DMS53 treated with DMSO at 0.1 percent for 48 hours (cell line): ENCODE measurements at regions not wholly inside any gene's neighbourhood (a gene's known extent, or its start where the extent isn't known, plus 50 kb on each side); places are given as distances from the start of the nearest gene placed in this dataset.

Experiments used
- DNase-seq: peaks from one replicate; lab custom pipeline; 2025; ENCODE audit not compliant: unreplicated experiment; lab: John Stamatoyannopoulos, UW

DNA sequence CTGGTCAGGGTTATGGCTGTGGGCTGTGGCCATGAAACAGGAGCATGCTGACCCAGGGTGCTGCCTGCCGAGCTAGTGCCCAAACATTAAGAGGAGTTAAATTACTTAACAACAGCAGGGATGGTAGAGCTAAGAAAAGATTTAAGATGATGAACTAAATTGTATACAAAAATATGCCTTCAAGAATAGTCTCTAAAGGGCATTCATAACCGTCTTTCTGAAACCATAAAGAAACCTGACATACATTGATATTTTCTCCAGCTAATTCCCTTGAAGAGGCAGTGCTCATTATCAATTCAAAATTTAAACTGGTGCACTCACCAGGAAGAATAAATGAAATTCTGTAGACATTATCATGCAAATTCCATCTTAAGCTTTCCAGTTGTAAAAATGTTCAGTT is 265.8 kb upstream of the TAC1 start:
- DNase-seq, result no peak

GRCh38 chr7:97466999-97467740 is 264.7 kb upstream of the TAC1 start:
- DNase-seq, result no peak

GRCh38 chr7:97468493-97468892 is 263.4 kb upstream of the TAC1 start:
- no peak for DNase-seq

GRCh38 chr7:97470726-97471125 is 261.2 kb upstream of the TAC1 start:
- DNase-seq, result no peak

DNA sequence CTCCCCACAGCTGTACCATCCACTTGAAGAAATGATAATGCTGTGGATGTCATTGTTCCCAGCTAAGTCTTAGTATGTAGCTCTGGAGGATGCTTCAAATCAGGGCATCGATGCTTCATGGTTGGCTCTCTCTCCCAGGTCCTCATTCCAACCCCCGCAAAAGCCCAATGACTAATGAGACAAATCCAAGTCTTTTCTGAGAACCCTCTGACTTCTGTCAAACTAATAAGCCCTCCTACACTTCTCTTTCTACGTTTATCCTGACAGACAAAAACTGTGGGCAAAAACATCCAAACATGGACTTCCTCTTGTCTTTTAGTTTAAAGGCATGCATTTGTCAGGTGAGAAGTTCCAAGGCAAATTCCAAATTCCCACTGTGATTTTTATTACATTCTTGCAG is 260.4 kb upstream of the TAC1 start:
- DNase-seq, result no peak

GRCh38 chr7:97479740-97480290 is 252.1 kb upstream of the TAC1 start:
- no peak for DNase-seq

GRCh38 chr7:97480772-97481390 is 251.0 kb upstream of the TAC1 start:
- DNase-seq, result no peak

DNA sequence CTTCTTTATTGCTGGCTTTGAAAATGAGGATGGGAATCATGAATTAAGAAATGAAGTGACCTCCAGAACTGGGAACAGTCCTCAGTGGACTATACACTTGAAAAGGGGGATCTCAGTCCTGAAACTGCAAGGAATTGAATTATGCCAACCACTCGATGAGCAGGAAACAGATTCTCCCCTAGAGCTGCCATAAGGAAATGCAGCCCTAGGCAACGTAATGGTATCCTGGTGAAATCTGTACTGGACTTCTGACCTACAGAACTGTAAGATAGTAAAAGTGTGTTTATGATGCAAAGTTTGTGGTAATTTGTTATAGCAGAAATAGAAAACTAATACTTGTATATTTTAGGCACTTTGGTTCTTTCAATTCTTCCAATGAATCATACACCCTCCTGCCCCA is 236.4 kb upstream of the TAC1 start:
- no peak for DNase-seq

GRCh38 chr7:97499204-97499603 is 232.7 kb upstream of the TAC1 start:
- DNase-seq, result peak; percentile 63

GRCh38 chr7:97503367-97504094 is 228.4 kb upstream of the TAC1 start:
- DNase-seq, result no peak

- DNase-seq, result no peak
Observed at GRCh38 chr7:97506728-97507127, 225.2 kb upstream of the TAC1 start.

DNA sequence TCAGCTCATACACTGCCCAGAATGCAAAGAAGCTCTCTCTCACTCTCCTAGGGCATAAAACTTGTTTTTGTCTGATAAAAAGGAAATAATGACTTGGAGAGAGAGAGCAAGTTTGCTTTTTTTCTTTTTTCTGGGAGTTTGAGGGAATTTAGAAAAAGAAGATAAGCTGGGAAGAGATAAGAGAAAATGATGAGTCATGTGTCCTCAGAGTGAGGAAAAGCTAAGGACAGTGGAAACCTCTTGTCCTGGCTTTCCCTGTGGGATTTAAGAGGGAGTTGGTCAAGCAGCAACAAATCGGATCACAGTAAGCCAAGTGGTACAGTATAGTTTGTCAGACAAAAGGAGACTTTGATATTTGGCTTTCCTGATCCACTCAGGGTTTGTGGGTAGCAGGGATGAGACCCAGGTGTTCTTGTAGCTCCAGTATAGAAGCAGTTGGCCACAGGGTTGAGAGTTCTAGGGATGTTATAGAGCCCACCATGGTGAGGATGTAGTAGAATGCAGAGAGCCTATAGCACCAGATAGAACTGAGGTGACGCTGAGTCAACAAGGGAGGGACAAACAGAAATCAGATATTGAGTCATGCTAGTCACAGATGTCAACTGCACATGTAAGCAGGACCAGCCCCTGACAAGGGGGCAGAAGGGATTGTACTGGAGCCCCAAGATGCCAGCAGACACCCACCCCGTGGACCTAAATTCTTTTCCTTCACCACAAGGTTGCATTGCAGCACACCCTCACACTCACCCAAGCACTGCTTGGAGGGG is 219.3 kb upstream of the TAC1 start:
- DNase-seq, result no peak

DNA sequence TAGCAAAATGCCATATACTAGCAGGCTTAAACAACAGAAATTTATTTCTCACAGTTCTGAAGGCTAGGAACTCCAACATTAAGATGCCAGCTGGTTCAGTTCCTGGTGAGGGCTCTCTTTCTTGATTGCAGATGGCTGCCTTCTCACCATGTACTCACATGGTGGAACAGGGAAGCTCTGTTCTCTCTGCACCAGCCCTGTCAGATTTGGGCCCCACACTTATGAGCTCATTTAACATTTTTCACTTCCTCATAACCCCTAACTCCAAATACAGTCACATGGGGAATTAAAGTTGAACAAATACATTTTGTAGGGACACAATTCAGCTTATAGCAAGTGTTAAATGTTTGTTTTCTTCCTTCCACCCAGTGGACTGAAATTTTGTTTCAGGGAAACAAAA is 218.6 kb upstream of the TAC1 start:
- no peak for DNase-seq

- no peak for DNase-seq
Observed at GRCh38 chr7:97541188-97541587, 190.7 kb upstream of the TAC1 start.

DNA sequence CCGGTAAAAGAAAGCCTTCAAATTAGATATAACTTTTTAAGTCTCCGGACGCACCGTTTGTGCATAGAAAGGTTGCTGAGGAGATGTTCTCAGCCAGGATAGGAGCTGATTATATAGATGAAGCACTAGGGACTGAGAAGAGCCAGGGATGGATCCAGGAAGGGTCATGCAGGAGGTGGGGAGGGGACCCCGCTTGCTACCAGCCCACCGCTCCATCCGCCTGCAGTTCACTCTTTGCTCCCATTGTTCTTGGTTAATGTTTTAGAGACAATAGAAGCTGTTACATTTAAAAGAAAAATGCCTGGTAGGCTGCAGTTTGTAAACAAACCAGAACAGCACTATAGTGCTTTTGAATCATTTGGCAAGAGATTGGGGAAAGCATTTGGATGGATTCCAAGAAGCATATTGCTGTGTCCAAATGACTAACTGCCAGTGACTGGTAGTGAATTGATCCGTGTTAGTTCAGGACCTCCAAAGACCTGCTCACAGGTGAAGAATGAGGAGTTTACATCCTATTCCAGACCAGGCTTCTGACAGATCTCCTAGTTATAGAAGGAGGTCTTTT is 175.9 kb upstream of the TAC1 start:
- no peak for DNase-seq

DNA sequence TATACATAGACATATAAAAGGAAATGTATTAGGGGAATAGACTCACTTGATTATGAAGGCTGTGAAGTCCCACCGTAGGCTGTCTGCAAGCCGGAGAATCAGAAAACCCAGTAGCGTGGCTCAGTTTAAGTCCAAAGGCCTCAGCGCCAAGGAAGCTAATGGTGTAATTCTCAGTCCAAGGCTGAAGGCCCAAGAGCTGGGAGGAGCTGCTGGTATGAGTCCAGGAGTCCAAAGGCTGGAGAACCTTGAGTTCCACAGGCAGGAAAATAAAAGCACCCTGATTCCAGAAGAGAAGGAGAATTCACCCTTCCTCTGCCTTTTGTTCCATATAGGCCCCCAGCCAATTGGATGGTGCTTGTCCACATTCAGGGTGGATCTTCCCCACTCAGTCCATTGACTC is 166.2 kb upstream of the TAC1 start:
- no peak for DNase-seq

DNA sequence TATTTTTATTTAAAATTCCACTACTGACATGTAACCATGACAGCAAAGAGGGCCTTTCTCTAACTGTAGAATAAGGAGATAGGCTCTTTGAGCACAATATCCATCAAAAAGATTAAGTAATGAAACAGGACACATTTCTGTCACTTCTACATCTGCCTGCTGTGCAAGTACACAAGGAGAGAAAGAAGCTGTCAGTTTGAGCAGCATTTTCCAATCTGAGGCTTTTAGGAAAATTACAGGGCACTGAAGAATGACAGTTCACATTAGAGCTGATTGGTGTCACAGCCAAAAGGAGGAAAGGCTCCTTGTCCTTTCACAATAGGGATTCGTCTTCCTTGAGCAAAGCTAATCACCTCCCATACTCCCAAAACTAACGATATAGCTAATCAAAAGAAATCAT is 158.8 kb upstream of the TAC1 start:
- no peak for DNase-seq

DNA sequence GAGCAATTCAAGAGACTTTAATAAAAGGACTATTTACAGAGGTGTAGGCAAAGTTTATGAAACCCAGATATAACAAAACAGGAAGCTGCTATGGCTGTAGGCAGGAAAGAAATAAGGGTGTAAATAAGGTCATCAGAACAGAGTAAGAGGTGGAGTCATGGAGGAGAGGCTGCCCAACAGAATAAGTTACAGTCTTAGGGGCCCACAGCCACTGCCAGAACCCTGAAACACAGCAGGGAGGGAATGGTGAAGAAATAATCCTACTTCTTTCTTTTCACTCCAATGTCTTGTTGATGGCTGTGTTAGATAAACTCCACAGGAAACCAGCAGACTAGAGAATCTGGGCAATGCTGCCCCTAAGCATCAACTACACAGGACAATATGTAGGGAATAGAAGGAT is 155.8 kb upstream of the TAC1 start:
- DNase-seq, result no peak

DNA sequence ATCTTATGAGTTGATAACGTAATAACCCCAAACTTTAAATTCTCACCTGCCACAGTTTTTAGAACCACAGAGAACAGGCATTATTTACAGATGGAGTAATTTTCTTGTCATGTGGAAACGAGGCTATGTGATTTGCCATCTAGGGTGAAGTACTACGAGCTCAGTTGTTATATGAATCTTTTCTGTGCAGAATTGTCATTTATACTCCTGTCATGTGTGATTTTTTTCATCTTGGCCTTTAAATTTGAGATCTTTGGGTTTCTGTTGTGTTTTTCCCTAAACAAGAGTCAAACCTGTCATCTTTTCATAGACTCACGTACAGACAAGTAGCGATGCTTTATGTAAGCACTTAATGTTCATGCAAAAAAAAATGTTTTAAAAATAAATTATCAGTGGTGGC is 153.7 kb upstream of the TAC1 start:
- no peak for DNase-seq

DNA sequence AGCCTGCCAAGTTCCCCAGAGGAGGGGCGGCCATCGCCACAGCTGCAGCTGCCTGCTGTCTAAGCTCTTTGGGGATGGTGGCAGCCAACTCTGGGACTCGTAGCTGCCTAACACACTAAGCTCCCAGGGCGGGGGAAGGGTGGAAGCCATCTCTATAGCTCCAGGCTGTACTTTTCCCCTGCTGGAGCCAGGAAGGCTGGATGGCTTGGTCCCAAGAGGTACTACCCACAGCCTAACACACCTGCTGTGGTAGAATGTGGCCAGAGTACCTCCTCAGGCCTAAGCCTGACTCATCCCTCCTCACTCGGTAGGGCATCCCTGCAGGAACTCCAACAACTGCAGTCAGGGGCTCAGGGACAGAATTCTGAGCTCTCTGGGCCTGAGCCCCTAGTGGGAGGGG is 151.7 kb upstream of the TAC1 start:
- no peak for DNase-seq

- DNase-seq, result no peak
Observed at GRCh38 chr7:97595439-97595838, 136.4 kb upstream of the TAC1 start.
